Erythroblast (primary cell): ENCODE measurements at regions not wholly inside any gene's neighbourhood (a gene's known extent, or its start where the extent isn't known, plus 50 kb on each side); places are given as distances from the start of the nearest gene placed in this dataset.

Source experiments
- DNase-seq, 2 experiments: peaks; one replicate each; lab custom pipeline; 2025; lab: John Stamatoyannopoulos, UW
- GATA1 ChIP-seq: IDR thresholded peaks from 2 replicates; pipeline ENCODE4 v1.6.1; 2011; ENCODE audit warnings: low read depth, mild to moderate bottlenecking, control low read depth, low read length, moderate library complexity
- POLR2A ChIP-seq: IDR thresholded peaks from 2 replicates; pipeline ENCODE4 v1.6.1; 2011; ENCODE audit warnings: mild to moderate bottlenecking, low read length

GRCh38 chr7:46139079-46139478 lies 218.0 kb upstream of the IGFBP3 start:
- TF ChIP-seq GATA1, result no peak
- no peak for TF ChIP-seq POLR2A
- no peak for DNase-seq

GRCh38 chr7:46137725-46138124 lies 216.7 kb upstream of the IGFBP3 start:
- no peak for DNase-seq
- TF ChIP-seq POLR2A (no peak), GATA1 (no peak)

GRCh38 chr7:46135557-46135956 lies 214.5 kb upstream of the IGFBP3 start:
- DNase-seq, result no peak
- no peak for TF ChIP-seq GATA1
- TF ChIP-seq POLR2A, result no peak

GRCh38 chr7:46134795-46135194 lies 213.7 kb upstream of the IGFBP3 start:
- no peak for DNase-seq
- TF ChIP-seq POLR2A (no peak), GATA1 (no peak)

GRCh38 chr7:46134385-46134784 lies 213.3 kb upstream of the IGFBP3 start:
- TF ChIP-seq POLR2A, result no peak
- TF ChIP-seq GATA1, result no peak
- no peak for DNase-seq

- DNase-seq, result no peak
- TF ChIP-seq POLR2A, result no peak
- TF ChIP-seq GATA1, result no peak
These were observed 212.7 kb upstream of the IGFBP3 start for GRCh38 chr7:46133751-46134150.

- no peak for TF ChIP-seq GATA1
- no peak for TF ChIP-seq POLR2A
- no peak for DNase-seq
These were observed 212.0 kb upstream of the IGFBP3 start for GRCh38 chr7:46133072-46133471.

- DNase-seq, result no peak
- TF ChIP-seq POLR2A, result no peak
These were observed 211.1 kb upstream of the IGFBP3 start for GRCh38 chr7:46131916-46132795.

GRCh38 chr7:46129831-46130230 lies 208.8 kb upstream of the IGFBP3 start:
- peak; percentile 7 to 21 for DNase-seq
- TF ChIP-seq GATA1, result no peak

- TF ChIP-seq GATA1 (no peak), POLR2A (no peak)
These were observed 206.7 kb upstream of the IGFBP3 start for GRCh38 chr7:46127814-46128213.

GRCh38 chr7:46126675-46127300 lies 205.7 kb upstream of the IGFBP3 start:
- TF ChIP-seq GATA1, result no peak
- no peak for TF ChIP-seq POLR2A
- no peak for DNase-seq

More at GRCh38 chr7:46127814-46128213, 206.7 kb upstream of the IGFBP3 start:
- DNase-seq, result no peak

- TF ChIP-seq GATA1, result no peak
- no peak for TF ChIP-seq POLR2A
- no peak for DNase-seq
These were observed 202.8 kb upstream of the IGFBP3 start for GRCh38 chr7:46123756-46124343.

- TF ChIP-seq GATA1 (no peak), POLR2A (no peak)
- DNase-seq, result no peak
These were observed 194.3 kb upstream of the IGFBP3 start for GRCh38 chr7:46115410-46115809.

- no peak for DNase-seq
These were observed 188.4 kb upstream of the IGFBP3 start for GRCh38 chr7:46109437-46109836.

More at GRCh38 chr7:46109437-46109836, 188.4 kb upstream of the IGFBP3 start:
- no peak for TF ChIP-seq GATA1
